ENCODE measurements at regions not wholly inside any gene's neighbourhood (a gene's known extent, or its start where the extent isn't known, plus 50 kb on each side); places are given as distances from the start of the nearest gene placed in this dataset.

- no peak for DNase-seq (ENCODE audit: low read depth)
- H3K4me3 ChIP-seq (ENCODE audit: low read depth, low read length) = no peak overlapping the region
- TF ChIP-seq MAX (IDR thresholded peaks at IDR 0.05; ENCODE audit: low read depth, low read length) = no peak
- no peak for TF ChIP-seq CTCF (IDR thresholded peaks at IDR 0.05; ENCODE audit: low read depth, low read length)
- no peak for TF ChIP-seq POLR2A (IDR thresholded peaks at IDR 0.05; ENCODE audit: extremely low read depth, insufficient read length)
- no peak for TF ChIP-seq MYC (IDR thresholded peaks at IDR 0.05; ENCODE audit: low read depth, low read length)
Observed at GRCh38 chr3:104606812-104607211, 759.9 kb upstream of the ALCAM start.

- no peak for TF ChIP-seq MYC (IDR thresholded peaks at IDR 0.05; ENCODE audit: low read depth, low read length)
- no peak for TF ChIP-seq MAX (IDR thresholded peaks at IDR 0.05; ENCODE audit: low read depth, low read length)
- TF ChIP-seq POLR2A (IDR thresholded peaks at IDR 0.05; ENCODE audit: extremely low read depth, insufficient read length) = no peak
- no peak for TF ChIP-seq CTCF (IDR thresholded peaks at IDR 0.05; ENCODE audit: low read depth, low read length)
- no peak for DNase-seq (ENCODE audit: low read depth)
- no peak overlapping the region for H3K4me3 ChIP-seq (ENCODE audit: low read depth, low read length)
Observed at GRCh38 chr3:104610730-104611652, 755.7 kb upstream of the ALCAM start.

GRCh38 chr3:104612218-104612617, 754.5 kb upstream of the ALCAM start:
- no peak for DNase-seq (ENCODE audit: low read depth)
- TF ChIP-seq POLR2A (IDR thresholded peaks at IDR 0.05; ENCODE audit: extremely low read depth, insufficient read length) (no peak), CTCF (IDR thresholded peaks at IDR 0.05; ENCODE audit: low read depth, low read length) (no peak), MYC (IDR thresholded peaks at IDR 0.05; ENCODE audit: low read depth, low read length) (no peak), MAX (IDR thresholded peaks at IDR 0.05; ENCODE audit: low read depth, low read length) (no peak)

GRCh38 chr3:104614564-104614963, 752.1 kb upstream of the ALCAM start:
- DNase-seq (ENCODE audit: low read depth) = no peak
- H3K4me3 ChIP-seq (ENCODE audit: low read depth, low read length) = no peak overlapping the region
- TF ChIP-seq MAX (IDR thresholded peaks at IDR 0.05; ENCODE audit: low read depth, low read length) (no peak), POLR2A (IDR thresholded peaks at IDR 0.05; ENCODE audit: extremely low read depth, insufficient read length) (no peak), CTCF (IDR thresholded peaks at IDR 0.05; ENCODE audit: low read depth, low read length) (no peak), MYC (IDR thresholded peaks at IDR 0.05; ENCODE audit: low read depth, low read length) (no peak)

More at GRCh38 chr3:104612218-104612617, 754.5 kb upstream of the ALCAM start:
- H3K4me3 ChIP-seq (ENCODE audit: low read depth, low read length) = no peak overlapping the region

- TF ChIP-seq MYC (IDR thresholded peaks at IDR 0.05; ENCODE audit: low read depth, low read length) (no peak), MAX (IDR thresholded peaks at IDR 0.05; ENCODE audit: low read depth, low read length) (no peak), POLR2A (IDR thresholded peaks at IDR 0.05; ENCODE audit: extremely low read depth, insufficient read length) (no peak), CTCF (IDR thresholded peaks at IDR 0.05; ENCODE audit: low read depth, low read length) (peak; percentile 56)
- peak; percentile 40 for DNase-seq (ENCODE audit: low read depth)
- no peak overlapping the region for H3K4me3 ChIP-seq (ENCODE audit: low read depth, low read length)
Observed at GRCh38 chr3:104628185-104628789, 738.4 kb upstream of the ALCAM start.

Data from NB4 (cell line).